Gastroesophageal sphincter (tissue), 4 donors: ENCODE measurements at regions not wholly inside any gene's neighbourhood (a gene's known extent, or its start where the extent isn't known, plus 50 kb on each side); places are given as distances from the start of the nearest gene placed in this dataset.

Experiments used
- ATAC-seq: fragments of 150-250 bp; one replicate; pipeline ENCODE4 v1.9.1; 2016; ENCODE audit warnings: mild to moderate bottlenecking, moderate library complexity
- H3K27ac ChIP-seq, 4 donors: fragments of 200-600 bp; sonication (generic) in 3 of 4; 1 replicate in 3 of 4; 2 replicates in 1 of 4; pipeline ENCODE4 v1.5.1; 2016 to 2019
- H3K27me3 ChIP-seq: fragments of 200-600 bp; sonication (generic); one replicate; pipeline ENCODE4 v1.5.1; 2019
- H3K36me3 ChIP-seq, 2 donors: fragments of 200-600 bp; sonication (generic); one replicate each; pipeline ENCODE4 v1.5.1; 2019; ENCODE audit warnings: control low read depth in 1 of 2
- H3K4me1 ChIP-seq, 3 donors: fragments of 200-600 bp; sonication (generic); 1 replicate in 2 of 3; 2 replicates in 1 of 3; pipeline ENCODE4 v1.5.1; 2016 to 2019; ENCODE audit warnings: control low read depth in 2 of 3
- H3K4me3 ChIP-seq, 2 donors: fragments of 200-600 bp; sonication (generic); one replicate each; pipeline ENCODE4 v1.5.1; 2019; ENCODE audit warnings: mild to moderate bottlenecking in 1 of 2, moderate library complexity in 1 of 2
- H3K9me3 ChIP-seq, 3 donors: fragments of 200-600 bp; sonication (generic); one replicate each; pipeline ENCODE4 v1.5.1; 2017 to 2019; ENCODE audit warnings: control low read depth in 2 of 3
- CTCF ChIP-seq, 4 experiments: fragments of 200-600 bp in 2 of 4; fragments of 450-650 bp in 2 of 4; sonication (generic) in 1 of 4; IDR thresholded peaks; one replicate each; pipeline ENCODE4 v1.5.1; 2017 to 2019; ENCODE audit warnings: antibody characterized with exemption in 4 of 4, mild to moderate bottlenecking in 2 of 4, moderate library complexity in 2 of 4
- EP300 ChIP-seq: sonication (generic); formaldehyde crosslinking; IDR thresholded peaks from one replicate; pipeline ENCODE4 v1.6.1; 2017; ENCODE audit warnings: antibody characterized with exemption, mild to moderate bottlenecking
- POLR2A ChIP-seq, 2 donors: fragments of 450-650 bp; IDR thresholded peaks; one replicate each; pipeline ENCODE4 v1.6.1; 2017; ENCODE audit warnings: antibody characterized with exemption in 2 of 2, mild to moderate bottlenecking in 2 of 2, moderate library complexity in 1 of 2
- POLR2AphosphoS5 ChIP-seq: sonication (generic); formaldehyde crosslinking; IDR thresholded peaks from one replicate; pipeline ENCODE4 v1.6.1; 2017; ENCODE audit warnings: antibody characterized with exemption
- WGBS, 2 donors: methylation state at CpG; one replicate each; pipeline ENCODE4 v1.1.5; 2018; ENCODE audit warnings: low coverage in 1 of 2; 5-methylcytosine and 5-hydroxymethylcytosine counted together

- 31% methylated on average over 2 of the region's 2 CpGs for WGBS, 2 donors
- H3K27me3 ChIP-seq = no peaks in the 10 kb centered on the region
- TF ChIP-seq POLR2A (IDR thresholded peaks at IDR 0.05) (no peak), CTCF (IDR thresholded peaks at IDR 0.05) (no peak), EP300 (no peak), POLR2AphosphoS5 (no peak)
These were observed 222.3 kb upstream of the BOD1L1 start for GRCh38 chr4:13849778-13850177.

GRCh38 chr4:13851085-13851940 lies 223.8 kb upstream of the BOD1L1 start:
- Histone ChIP-seq H3K27ac (no peak overlapping the region), H3K4me3 (no peak overlapping the region), H3K27me3 (no peaks in the 10 kb centered on the region), H3K36me3 (no peaks in the 10 kb centered on the region), H3K9me3 (peaks cover 0 to 6% (median 0%) of the 10 kb centered on the region in 3 donors), H3K4me1 (no peaks in the 10 kb centered on the region)
- no peak for TF ChIP-seq EP300
- no peak for TF ChIP-seq POLR2AphosphoS5
- TF ChIP-seq POLR2A (IDR thresholded peaks at IDR 0.05) = no peak
- TF ChIP-seq CTCF (IDR thresholded peaks at IDR 0.05) = no peak
- no peak for ATAC-seq
- 70% methylated on average over 7 to 9 of the region's 12 CpGs for WGBS, 2 donors

More at GRCh38 chr4:13849778-13850177, 222.3 kb upstream of the BOD1L1 start:
- Histone ChIP-seq H3K9me3 (peaks cover 0 to 6% (median 0%) of the 10 kb centered on the region in 3 donors), H3K36me3 (no peaks in the 10 kb centered on the region), H3K4me1 (no peaks in the 10 kb centered on the region), H3K4me3 (no peak overlapping the region), H3K27ac (no peak overlapping the region)
- no peak for ATAC-seq

- TF ChIP-seq CTCF (IDR thresholded peaks at IDR 0.05) = no peak
- no peak for TF ChIP-seq POLR2AphosphoS5
- TF ChIP-seq EP300 = no peak
- TF ChIP-seq POLR2A (IDR thresholded peaks at IDR 0.05) = no peak
- no peak overlapping the region for H3K27ac ChIP-seq
- H3K4me3 ChIP-seq = no peak overlapping the region
- no peak for ATAC-seq
- H3K36me3 ChIP-seq = no peaks in the 10 kb centered on the region
- WGBS, 2 donors = 67 to 100% methylated on average over 1 of the region's 1 CpG
- H3K4me1 ChIP-seq = no peaks in the 10 kb centered on the region
- peaks cover 0 to 6% (median 0%) of the 10 kb centered on the region in 3 donors for H3K9me3 ChIP-seq
- H3K27me3 ChIP-seq = no peaks in the 10 kb centered on the region
These were observed 224.9 kb upstream of the BOD1L1 start for GRCh38 chr4:13852411-13852810.

GRCh38 chr4:13856387-13856786 lies 228.9 kb upstream of the BOD1L1 start:
- TF ChIP-seq POLR2AphosphoS5 (no peak), EP300 (no peak), CTCF (IDR thresholded peaks at IDR 0.05) (no peak), POLR2A (IDR thresholded peaks at IDR 0.05) (no peak)
- no peak for ATAC-seq
- H3K4me3 ChIP-seq = no peak overlapping the region
- no peaks in the 10 kb centered on the region for H3K27me3 ChIP-seq
- no peaks in the 10 kb centered on the region for H3K9me3 ChIP-seq
- H3K27ac ChIP-seq = no peak overlapping the region
- no peaks in the 10 kb centered on the region for H3K36me3 ChIP-seq
- H3K4me1 ChIP-seq = no peaks in the 10 kb centered on the region
- WGBS, 2 donors = 76 to 84% methylated on average over 3 to 5 of the region's 5 CpGs

GRCh38 chr4:13857397-13857796 lies 229.9 kb upstream of the BOD1L1 start:
- H3K9me3 ChIP-seq = no peaks in the 10 kb centered on the region
- no peaks in the 10 kb centered on the region for H3K4me1 ChIP-seq
- no peak for ATAC-seq
- no peaks in the 10 kb centered on the region for H3K36me3 ChIP-seq
- 56 to 72% methylated on average over 2 of the region's 2 CpGs for WGBS, 2 donors
- TF ChIP-seq POLR2AphosphoS5 (no peak), CTCF (IDR thresholded peaks at IDR 0.05) (no peak), EP300 (no peak), POLR2A (IDR thresholded peaks at IDR 0.05) (no peak)
- no peak overlapping the region for H3K4me3 ChIP-seq
- H3K27me3 ChIP-seq = no peaks in the 10 kb centered on the region
- H3K27ac ChIP-seq = no peak overlapping the region
